ENCODE measurements at regions not wholly inside any gene's neighbourhood (a gene's known extent, or its start where the extent isn't known, plus 50 kb on each side); places are given as distances from the start of the nearest gene placed in this dataset.

GRCh38 chr3:148601766-148602685 lies 95.7 kb upstream of the AGTR1 start:
- in situ Hi-C loops (cut with HindIII; ENCODE audit: low pct_unique_long_range_greater_than_20kb, low sequenced_read_pairs) (no loop called here), intact Hi-C loops (cut with micrococcal nuclease; ENCODE audit: unreplicated experiment) (no loop called here)
- no TSS peak for BruUV-seq (replicated peaks)
- ATAC-seq (no peak), DNase-seq (ENCODE audit: low read depth, low spot score) (no peak)
- Histone ChIP-seq H3K27me3 (ENCODE audit: control insufficient read depth, insufficient read depth, low read length) (no peaks in the 10 kb centered on the region), H3K9me3 (ENCODE audit: control insufficient read depth, insufficient read depth, low read depth, low read length) (no peaks in the 10 kb centered on the region), H3K4me1 (ENCODE audit: control insufficient read depth, insufficient read depth, low read length) (no peaks in the 10 kb centered on the region), H3K36me3 (ENCODE audit: control insufficient read depth, insufficient read depth, low read length) (no peaks in the 10 kb centered on the region), H3K27ac (ENCODE audit: low read length) (no peak overlapping the region), H3K4me3 (ENCODE audit: low read depth in 2 of 2, low read length in 2 of 2) (no peak overlapping the region)
- CTCF ChIA-PET = no interaction called here
- POLR2A ChIA-PET = no interaction called here
- TF ChIP-seq CTCF (IDR thresholded peaks at IDR 0.05) (no peak), SIN3A (IDR thresholded peaks at IDR 0.05; ENCODE audit: borderline replicate concordance, insufficient read depth, low read depth, low read length) (no peak), TCF7L2 (IDR thresholded peaks at IDR 0.05; ENCODE audit: low read depth, low read length) (no peak), POLR2AphosphoS5 (IDR thresholded peaks at IDR 0.05; ENCODE audit: low read depth, low read length) (no peak), REST (IDR thresholded peaks at IDR 0.05; ENCODE audit: insufficient read depth in 1 of 2, low read depth in 2 of 2, low read length in 1 of 2) (no peak)

DNA sequence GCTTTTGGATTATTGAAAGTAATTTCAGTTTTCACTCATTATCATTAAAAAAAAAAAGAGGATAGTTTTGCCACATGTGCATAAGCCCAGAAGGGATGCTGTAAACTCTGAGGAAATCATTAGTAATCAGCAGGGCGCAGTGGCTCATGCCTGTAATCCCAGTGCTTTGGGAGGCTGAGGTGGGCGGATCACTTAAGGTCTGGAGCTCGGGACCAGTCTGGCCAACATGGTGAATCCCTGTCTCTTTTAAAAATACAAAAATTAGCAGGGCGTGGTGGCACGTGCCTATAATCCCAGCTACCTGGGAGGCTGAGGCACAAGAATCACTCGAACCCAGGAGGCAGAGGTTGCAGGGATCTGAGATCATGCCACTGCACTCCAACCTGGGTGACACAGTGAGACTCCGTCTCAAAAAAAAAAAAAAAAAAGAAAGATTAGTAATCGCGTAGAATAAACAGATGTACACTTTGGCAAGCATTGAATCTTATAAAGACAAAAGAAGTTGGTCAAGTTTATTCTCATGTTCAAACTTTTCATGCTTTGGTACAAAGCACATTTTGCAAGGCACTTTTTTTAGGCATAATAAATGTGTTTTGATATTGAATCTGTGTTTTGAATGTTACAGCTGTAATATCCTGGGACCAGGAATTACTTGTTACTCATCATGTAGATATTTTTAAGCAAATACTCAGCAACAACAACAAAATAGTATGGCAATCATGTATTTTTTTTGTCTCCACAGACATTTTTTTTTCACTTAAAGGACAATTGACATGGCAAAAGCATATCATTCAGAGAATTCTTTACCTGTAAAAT lies 93.2 kb upstream of the AGTR1 start:
- no peak for DNase-seq (ENCODE audit: low read depth, low spot score)
- H3K36me3 ChIP-seq (ENCODE audit: control insufficient read depth, insufficient read depth, low read length) = no peaks in the 10 kb centered on the region
- ChIA-PET POLR2A (no interaction called here), CTCF (no interaction called here)
- in situ Hi-C loops (cut with HindIII; ENCODE audit: low pct_unique_long_range_greater_than_20kb, low sequenced_read_pairs) = no loop called here
- no peak overlapping the region for H3K4me3 ChIP-seq (ENCODE audit: low read depth in 2 of 2, low read length in 2 of 2)
- ATAC-seq = no peak
- no peaks in the 10 kb centered on the region for H3K4me1 ChIP-seq (ENCODE audit: control insufficient read depth, insufficient read depth, low read length)
- TF ChIP-seq CTCF (IDR thresholded peaks at IDR 0.05) = no peak
- TF ChIP-seq POLR2AphosphoS5 (IDR thresholded peaks at IDR 0.05; ENCODE audit: low read depth, low read length) = no peak
- TF ChIP-seq REST (IDR thresholded peaks at IDR 0.05; ENCODE audit: insufficient read depth in 1 of 2, low read depth in 2 of 2, low read length in 1 of 2) = no peak
- no peak for TF ChIP-seq SIN3A (IDR thresholded peaks at IDR 0.05; ENCODE audit: borderline replicate concordance, insufficient read depth, low read depth, low read length)
- no peaks in the 10 kb centered on the region for H3K27me3 ChIP-seq (ENCODE audit: control insufficient read depth, insufficient read depth, low read length)
- no peaks in the 10 kb centered on the region for H3K9me3 ChIP-seq (ENCODE audit: control insufficient read depth, insufficient read depth, low read depth, low read length)
- no TSS peak for BruUV-seq (replicated peaks)
- H3K27ac ChIP-seq (ENCODE audit: low read length) = no peak overlapping the region
- intact Hi-C loops (cut with micrococcal nuclease; ENCODE audit: unreplicated experiment) = no loop called here

Data from Panc1 (cell line).